ENCODE measurements at regions not wholly inside any gene's neighbourhood (a gene's known extent, or its start where the extent isn't known, plus 50 kb on each side); places are given as distances from the start of the nearest gene placed in this dataset.

- TF ChIP-seq CHD4 (IDR thresholded peaks at IDR 0.05; ENCODE audit: borderline replicate concordance, low read length) (no peak), ZNF598 (CRISPR knock-in tag; IDR thresholded peaks at IDR 0.05; ENCODE audit: borderline replicate concordance) (no peak), ZNF7 (CRISPR knock-in tag; IDR thresholded peaks at IDR 0.05) (no peak), CCDC6 (CRISPR knock-in tag; IDR thresholded peaks at IDR 0.05) (no peak)
Observed at GRCh38 chr10:29783201-29783947, 148.6 kb upstream of the SVIL start (continued).

GRCh38 chr10:29780639-29781038 lies 145.9 kb upstream of the SVIL start:
- DNase-seq (ENCODE audit: low spot score): no peak
- POLR2A ChIA-PET: no interaction called here
- Histone ChIP-seq H3K4me3 (replicated peaks in 1 of 3; ENCODE audit: insufficient read depth in 1 of 3, low read depth in 2 of 3, low read length in 3 of 3) (no peak overlapping the region), H3K27ac (ENCODE audit: extremely low read length, insufficient read depth, low read length) (no peak overlapping the region), H2AFZ (ENCODE audit: low read length) (no peak overlapping the region), H4K20me1 (ENCODE audit: insufficient read depth, low read length) (no peaks in the 10 kb centered on the region), H3K27me3 (ENCODE audit: control insufficient read depth in 1 of 2, insufficient read depth in 2 of 2, low read length in 2 of 2) (peaks cover 0 to 6% of the 10 kb centered on the region in 2 experiments; a peak in 2 of 5 replicates), H3K36me3 (replicated peaks in 1 of 2; ENCODE audit: control insufficient read depth in 1 of 2, insufficient read depth in 2 of 2, low read length in 2 of 2) (no peaks in the 10 kb centered on the region), H3K9ac (ENCODE audit: insufficient read depth, low read depth, low read length) (no peak overlapping the region), H3K79me2 (ENCODE audit: insufficient read depth, low read length) (no peaks in the 10 kb centered on the region), H3K4me1 (ENCODE audit: insufficient read depth, low read length) (0 out of 2 replicates have a peak, but pooled peaks cover 7% of the 10 kb centered on the region), H3K9me3 (ENCODE audit: low read length) (no peaks in the 10 kb centered on the region), H3K4me2 (ENCODE audit: low read depth, low read length) (no peak overlapping the region)
- TF ChIP-seq RFX3 (CRISPR knock-in tag; IDR thresholded peaks at IDR 0.05) (no peak), SOX5 (CRISPR knock-in tag; IDR thresholded peaks at IDR 0.05; ENCODE audit: borderline replicate concordance) (no peak), DBP (CRISPR knock-in tag; IDR thresholded peaks at IDR 0.05; ENCODE audit: not compliant biosample characterization) (no peak), ZNF841 (CRISPR knock-in tag; IDR thresholded peaks at IDR 0.05; ENCODE audit: borderline replicate concordance) (no peak)
- CTCF ChIA-PET (ENCODE audit: low intra/inter-chr PET ratio, low total read pairs): no interaction called here
- no peak for ATAC-seq
- in situ Hi-C loops (cut with HindIII; ENCODE audit: extremely low pct_ligation_motif_present, low pct_unique_long_range_greater_than_20kb): no loop called here
- intact Hi-C loops (cut with micrococcal nuclease; ENCODE audit: unreplicated experiment): no loop called here
- no peak for FAIRE-seq
- no TSS peak for BruUV-seq (replicated peaks)
- WGBS (ENCODE audit: low lambda C conversion rate): 41% methylated on average over 3 of the region's 3 CpGs
